Fibroblast of skin of back (primary cell): ENCODE measurements at regions not wholly inside any gene's neighbourhood (a gene's known extent, or its start where the extent isn't known, plus 50 kb on each side); places are given as distances from the start of the nearest gene placed in this dataset.
A peak's percentile ranks its signal among the peaks of the same experiment; 100 is the strongest.
"Not testable (repeated sequence)": the region's sequence is repeated elsewhere in the genome, so short reads cannot be mapped to it uniquely, and the experiment has no call there.

ENCODE experiments used
- DNase-seq: peaks from one replicate; pipeline ENCODE4 v3.0.0-alpha.2; 2013

DNA sequence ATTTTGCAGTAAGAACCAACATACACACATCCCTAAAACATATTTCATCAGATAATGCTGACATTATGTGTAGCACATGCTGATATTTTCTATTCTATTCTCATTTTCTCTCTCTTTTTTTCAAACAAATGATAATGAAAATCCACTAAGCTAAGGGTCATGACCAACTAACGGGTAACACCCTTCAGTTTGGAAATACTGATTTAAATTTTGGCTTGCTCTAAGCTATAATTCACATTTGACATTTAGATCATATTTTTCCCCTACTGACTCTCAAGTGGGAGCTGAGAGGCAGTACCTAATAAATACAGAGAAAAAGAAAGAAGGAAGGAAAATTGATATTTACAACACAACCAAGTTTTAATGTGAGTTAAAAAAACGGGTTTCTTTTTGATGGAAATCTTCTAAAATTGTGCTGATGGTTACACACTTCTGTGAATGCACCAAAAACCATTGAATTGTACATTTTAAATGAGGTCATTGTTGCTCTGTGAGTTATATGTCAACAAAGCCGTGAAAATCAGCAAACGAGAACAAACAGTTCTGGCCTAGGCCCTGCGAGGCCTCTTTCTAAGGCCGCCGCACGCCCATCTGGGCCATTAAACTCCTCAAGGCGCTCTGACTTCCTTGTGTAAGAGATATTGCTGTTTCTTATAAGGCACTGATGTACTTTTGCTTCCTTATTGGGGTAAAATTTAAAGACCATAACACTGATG lies 124.2 kb downstream of the GALR1 start:
- no peak for DNase-seq

DNA sequence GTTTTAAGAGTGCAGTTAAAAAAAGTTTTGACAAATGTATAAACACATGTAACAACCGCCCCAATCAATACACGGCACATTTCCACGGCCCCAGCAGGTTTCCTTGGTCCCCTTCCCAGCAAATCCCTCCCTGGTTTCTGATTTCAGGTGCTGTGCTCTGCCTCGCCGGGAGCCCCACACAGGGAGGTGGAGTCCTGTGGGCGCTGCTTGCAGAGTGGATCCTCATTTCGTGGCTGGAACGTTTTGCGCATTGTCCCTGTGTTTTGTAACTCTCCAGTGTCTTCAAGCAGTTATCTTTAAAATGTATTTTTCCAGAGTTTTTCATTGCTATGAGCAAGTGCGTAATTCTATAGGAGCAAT lies 124.8 kb downstream of the GALR1 start:
- DNase-seq, result no peak

DNA sequence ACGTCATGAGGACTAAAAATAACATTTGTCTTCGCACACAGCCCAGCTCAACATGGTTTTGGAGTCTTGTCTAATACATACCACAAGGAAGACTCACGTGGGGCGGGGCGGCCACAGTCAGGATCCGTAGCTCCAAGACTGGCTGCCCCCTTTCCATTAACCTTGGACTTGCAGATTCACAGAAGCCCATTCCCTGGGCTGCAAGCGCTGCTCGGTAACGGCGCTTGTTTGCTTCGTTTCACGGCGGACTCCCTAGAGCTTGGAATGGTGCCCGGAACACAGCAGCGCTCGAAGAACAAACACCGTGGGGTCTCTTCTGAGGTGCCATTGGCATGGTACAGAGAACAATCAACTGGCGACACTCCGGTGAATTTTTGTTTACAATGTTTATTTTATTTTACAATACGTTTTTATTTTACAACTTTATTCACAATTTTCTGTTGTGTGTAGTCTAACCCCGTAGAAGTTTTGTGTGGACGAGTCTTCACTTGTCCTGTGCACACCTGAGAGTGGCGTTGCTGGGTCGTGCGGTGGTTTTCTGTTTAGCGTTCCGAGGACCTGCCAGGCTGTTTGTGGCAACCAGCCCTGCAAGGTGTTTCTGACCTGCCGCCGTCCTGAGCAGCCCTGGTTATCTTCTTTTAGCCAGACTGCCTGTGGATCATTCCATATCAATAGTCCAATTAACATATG lies 126.5 kb downstream of the GALR1 start:
- peak; percentile 26 for DNase-seq

DNA sequence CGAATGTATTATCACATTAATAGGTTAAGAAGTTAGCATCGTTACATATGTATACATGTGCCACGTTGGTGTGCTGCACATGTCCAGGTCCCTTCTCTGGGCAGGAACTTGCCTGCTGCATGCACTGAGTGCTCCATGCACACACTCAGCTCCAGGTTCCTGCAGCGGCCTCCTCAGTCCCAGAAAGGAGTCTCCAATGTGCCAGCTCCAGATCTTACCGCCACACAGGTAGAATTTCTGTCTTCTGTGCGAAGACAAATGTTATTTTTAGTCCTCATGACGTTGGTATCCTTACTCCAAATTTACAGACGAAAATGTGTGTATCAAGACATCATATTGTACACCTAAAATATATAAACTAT lies 127.1 kb downstream of the GALR1 start:
- no peak for DNase-seq

DNA sequence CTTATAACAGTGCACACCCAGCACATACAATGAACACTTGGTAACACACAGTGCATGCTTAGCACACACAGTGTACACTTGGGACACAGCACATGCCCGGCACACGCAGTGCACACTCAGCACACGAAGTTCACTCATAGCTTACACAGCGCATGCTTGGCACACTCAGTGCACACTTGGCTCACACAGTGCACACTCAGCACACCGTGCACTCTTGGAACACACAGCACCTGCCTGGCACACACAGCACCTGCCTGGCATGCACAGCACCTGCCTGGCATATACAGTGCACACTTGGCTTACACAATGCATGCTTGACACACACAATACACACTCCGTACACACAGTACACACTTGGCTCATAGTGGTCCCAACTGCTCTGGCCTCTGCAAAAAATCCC lies 128.2 kb downstream of the GALR1 start:
- no peak for DNase-seq

DNA sequence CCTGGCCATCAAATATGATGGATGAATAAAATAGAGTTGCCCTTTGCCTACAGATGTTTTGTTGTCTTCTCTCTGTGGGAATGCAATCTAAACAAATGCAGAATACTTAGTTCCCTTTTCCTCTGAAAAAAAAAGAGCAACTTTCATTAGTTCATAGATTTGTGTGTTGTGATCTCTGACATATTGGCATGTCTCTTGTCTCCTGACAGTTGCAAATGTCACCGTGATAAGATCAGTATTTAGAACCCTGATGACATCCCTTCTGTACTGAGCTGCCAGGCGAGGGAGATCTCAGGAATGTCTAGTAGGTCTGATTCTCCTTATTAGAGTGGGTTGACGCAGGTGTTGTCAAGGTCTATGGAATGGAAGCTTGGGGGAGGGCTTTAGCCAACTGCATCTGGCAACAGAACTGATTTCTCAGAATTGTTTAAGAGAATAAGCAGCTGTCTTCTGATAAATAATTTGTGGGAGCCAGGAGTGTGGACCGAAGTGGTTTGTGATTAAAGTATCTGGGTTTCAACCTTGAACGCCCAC lies 130.4 kb downstream of the GALR1 start:
- no peak for DNase-seq

DNA sequence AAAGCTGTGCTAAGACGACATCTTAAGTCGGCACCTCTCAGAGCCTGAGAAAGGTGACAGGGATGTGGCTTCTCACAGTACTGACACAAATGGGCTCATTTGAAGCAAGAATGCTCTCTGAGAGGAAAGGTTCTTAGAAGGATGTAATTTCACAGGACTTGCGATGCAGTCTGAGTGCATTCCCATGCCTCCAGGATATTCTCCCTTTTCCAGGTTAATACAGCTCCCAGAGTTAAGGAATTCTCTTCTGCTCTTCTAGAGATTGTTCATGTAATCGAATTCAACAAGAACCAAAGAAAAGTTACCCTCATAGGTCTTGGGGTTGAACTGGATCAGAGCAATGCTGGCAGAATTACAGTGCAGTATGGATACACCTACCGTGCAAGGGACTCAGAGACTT lies 131.0 kb downstream of the GALR1 start:
- DNase-seq, result no peak

DNA sequence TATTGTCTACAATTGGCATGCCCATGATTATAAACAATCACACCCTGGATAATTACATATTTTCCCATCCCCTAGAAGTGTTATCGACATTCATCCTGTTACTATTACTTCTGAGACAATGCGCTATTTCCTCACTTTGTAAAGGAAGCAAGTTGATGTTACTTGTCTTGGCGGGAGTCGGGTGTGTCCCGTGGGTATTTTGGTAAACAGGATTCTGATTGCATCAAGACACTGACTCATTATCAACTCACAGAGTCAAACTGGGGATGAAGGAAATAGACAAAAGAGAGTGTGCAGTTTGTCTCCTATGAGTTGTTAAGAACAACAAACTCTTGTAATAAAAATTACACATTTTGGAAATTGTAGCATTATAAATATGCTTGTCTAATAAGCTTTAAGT lies 142.7 kb downstream of the GALR1 start:
- no peak for DNase-seq

DNA sequence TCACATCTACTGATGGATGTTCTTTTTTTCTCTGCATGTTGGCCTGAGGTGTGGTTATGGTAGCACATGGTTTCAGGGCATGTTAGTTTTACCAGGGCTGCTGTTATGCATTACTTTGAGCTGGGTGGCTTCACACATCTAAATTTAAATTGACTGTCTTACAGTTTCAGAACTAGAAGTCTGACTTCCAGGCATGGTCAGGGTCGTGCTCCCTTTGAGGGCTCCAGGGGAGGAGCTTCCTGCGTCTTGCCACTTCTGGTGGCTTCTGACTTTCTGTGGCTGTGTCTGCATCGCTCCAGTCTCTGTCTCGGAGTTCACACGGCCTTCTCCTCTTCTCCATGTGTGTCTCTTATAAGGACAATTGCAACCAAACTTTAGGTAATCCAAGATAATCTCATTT lies 143.9 kb downstream of the GALR1 start:
- no peak for DNase-seq

DNA sequence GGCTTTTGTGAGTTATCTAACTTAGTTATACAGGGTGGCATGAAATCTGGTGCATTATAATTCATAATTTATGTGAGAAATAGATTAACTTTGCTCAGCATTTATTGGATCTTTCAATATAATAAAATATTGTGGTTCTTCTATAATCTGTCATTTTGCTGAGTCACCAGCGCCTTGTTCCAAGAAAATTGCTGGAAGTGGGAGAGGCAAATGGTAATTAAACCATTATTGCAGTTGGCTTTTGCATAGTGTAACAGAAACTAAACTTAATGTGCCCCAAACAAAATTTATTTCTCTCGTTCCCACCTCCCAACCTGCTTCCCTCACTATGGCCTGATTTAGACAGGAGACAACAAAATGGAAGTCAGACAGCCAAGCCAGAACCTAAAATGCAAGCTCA lies 146.3 kb downstream of the GALR1 start:
- DNase-seq, result no peak

DNA sequence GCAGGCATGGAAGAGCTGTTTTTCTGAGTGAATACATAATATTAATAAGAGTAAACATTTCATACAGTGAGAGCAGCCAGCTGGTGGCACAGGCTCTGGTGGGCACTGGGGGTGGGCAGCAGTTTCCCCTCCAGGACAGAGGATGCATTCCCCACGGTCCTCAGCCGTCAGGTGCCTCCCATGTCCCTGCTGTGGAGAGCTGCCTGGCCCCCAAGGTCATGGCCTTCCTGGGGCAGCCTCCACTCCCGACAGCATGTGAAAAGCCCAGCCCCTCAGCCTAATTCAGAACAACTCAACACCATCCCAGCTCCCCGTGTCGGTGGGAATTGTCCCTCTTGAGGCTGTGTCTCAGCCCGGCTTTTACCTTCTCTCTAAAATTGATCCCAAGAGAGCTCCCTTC lies 147.4 kb downstream of the GALR1 start:
- no peak for DNase-seq

DNA sequence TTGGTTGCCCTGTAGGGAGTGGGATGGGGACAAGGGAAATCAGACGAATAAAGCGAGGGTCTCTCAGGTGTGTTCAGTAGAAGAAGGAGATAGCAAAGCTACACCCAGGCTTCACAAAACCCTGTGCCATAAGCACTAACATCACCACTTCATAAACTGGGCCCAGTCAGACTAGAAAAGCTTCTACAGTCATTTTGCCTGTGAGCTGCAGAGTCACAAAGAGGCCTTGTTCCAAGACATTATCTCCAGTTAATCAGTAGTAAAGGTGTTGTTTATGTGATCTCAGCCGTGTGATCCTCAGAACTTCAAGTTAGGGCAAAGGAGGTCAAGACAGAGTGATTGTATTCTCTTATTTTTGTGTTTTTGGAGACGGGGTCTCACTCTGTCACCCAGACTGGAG lies 148.0 kb downstream of the GALR1 start:
- DNase-seq, result no peak

DNA sequence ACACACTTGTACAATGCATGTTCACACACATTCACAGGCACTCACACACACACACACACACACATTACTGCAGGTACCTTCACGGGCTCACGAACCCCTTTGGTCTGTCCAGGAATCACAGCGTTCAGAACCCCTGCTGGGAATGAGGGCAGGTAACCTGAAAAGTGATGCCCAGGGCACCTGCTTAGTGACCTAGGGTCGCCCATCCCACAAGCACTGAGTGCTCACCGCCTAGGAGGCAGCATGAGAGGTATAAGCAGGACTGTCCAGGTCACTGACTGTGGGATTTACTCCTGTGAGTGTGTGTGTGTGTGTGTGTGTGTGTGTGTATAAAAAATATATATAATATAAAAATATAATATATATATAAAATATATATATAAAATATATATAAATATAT lies 150.9 kb downstream of the GALR1 start:
- no peak for DNase-seq

DNA sequence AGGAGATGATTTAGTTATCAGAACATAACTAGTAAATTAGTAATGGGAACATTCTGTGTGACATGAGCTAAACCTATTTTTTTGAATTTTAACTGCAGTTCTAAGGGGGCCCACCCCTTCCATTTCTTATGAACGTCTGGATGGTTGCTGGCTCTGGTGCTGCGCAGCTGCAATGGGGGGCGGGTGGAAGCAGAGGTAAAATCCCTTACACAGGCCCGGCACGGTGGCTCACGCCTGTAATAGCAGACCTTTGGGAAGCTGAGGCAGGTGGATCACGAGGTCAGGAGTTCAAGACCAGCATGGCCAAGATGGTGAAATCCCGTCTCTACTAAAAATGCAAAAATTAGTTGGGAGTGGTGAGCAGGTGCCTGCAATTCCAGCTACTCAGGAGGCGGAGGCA lies 151.5 kb downstream of the GALR1 start:
- no peak for DNase-seq

DNA sequence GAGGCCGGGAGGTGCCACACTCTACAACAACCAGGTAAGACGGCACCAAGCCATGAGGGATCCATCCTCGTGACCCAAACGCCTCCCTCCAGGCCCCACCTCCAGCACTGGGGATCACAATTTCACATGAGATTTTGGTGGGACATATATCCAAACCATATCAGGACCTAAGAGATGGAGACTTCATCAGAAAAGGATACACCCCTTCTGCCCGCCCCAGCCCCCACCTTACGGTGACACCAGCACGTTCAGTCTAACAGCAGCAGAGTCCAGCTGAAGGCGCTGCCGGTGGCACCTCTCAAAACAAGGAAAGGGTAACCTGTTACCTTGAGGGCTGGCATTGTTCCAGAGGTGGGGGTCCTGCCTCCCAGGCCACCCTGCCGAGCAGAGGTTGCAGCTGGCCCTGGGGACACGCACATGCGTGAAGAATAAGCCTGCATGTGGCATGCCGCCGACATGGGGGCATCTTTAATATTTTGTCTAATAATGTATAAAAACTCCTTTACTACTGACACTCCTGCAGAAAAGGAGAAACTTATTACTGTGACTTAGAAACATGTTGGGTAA lies 154.4 kb downstream of the GALR1 start:
- no peak for DNase-seq

DNA sequence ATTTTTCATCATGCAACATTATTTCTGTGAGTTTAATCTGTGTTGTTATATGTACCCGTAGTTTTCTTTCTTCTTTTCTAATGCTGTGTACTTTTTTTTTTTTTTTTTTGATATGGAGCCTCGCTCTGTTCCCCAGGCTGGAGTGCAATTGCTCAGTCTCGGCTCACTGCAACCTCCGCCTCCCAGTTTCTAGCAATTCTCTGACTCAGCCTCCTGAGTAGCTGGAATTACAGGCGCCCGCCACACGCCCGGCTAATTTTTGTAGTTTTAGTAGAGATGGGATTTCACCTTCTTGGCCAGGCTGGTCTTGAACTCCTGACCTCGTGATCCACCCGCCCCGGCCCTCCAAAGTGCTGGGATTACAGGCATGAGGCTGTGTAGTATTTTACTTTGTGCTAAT lies 155.4 kb downstream of the GALR1 start:
- DNase-seq, result no peak

DNA sequence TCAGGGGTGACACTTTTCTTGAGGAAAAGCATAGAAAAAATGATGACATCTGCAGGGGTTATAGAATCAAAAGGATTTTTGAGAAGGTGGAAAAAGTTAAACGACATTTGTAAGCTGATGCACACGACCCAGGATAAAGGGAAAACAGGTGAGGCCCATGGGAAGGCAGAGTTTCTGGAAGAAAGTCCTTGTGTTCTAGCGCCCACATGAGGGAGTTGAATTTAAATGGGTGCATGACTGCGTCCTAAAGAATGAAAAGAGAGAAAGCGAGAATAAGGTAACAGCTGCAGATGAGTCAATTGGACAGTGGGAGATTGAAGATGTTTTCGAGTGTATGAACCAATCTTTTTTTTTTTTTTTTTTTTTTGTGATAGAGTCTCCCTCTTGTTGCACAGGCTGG lies 158.1 kb downstream of the GALR1 start:
- DNase-seq, result no peak

DNA sequence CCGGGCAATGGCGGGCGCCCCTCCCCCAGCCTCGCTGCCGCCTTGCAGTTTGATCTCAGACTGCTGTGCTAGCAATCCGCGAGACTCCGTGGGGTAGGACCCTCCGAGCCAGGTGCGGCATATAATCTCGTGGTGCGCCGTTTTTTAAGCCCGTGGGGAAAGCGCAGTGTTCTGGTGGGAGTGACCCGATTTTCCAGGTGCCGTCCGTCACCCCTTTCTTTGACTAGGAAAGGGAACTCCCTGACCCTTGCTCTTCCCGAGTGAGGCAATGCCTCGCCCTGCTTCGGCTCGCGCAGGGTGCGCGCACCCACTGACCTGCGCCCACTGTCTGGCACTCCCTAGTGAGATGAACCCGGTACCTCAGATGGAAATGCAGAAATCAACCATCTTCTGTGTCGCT lies 171.9 kb downstream of the GALR1 start:
- DNase-seq, result not testable (repeated sequence)

DNA sequence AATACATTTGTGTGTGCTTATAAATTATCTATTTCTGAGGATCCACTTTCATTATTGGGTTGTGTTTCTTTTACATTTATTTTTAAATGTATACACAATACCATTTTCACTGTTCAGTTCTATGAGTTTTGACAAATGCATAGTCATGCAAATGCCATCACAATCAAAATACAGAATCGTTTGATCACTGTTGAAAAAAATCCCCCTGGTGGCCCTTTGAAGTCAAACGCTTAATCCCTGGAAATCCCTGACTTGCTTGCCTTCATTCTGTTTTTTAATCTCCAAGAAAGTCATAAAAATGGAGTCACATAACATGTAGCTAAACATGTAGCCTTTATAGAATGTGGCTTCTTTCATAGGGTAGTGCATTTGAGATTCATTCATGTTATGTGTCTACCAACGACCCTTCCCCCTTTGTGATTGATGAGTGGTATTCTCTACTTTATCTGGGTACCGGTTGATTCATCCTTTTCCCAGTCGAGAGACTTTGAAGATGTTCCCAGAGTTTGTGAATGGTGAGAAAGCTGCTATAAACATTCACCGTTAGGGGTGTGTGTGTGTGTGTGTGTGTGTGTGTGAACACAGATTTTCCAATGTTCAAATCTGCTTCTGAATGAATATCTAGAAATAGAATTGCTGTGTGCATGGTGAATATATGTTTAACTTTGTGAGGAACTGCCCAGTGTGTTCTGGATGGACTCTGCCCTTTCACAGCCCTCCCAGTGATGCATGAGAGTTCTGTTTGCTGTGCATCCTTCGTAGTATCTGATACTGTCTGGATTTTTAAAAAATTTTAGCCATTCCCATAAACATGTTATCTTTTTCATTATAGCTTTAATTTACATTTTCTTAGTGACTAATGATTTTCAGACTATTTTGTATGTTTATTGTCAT lies 173.6 kb downstream of the GALR1 start:
- DNase-seq, result no peak

DNA sequence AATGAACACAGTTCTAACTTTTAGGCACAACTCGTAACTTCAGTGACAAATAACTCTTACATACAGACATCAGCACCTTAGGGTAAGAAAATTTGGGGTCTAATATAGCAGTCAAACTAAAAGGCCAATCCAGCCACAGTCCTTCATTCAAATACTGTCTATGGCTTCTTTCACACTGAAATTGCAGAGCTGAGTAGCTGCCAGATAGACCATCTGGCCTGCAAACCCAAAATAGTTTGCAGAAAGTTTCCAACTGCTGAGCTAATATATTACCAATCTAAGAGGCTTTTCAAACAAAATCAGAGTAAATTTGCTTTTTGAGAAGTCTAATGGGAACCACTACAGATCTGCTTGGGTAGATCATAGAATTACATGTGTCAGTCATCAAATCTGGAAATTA lies 183.4 kb downstream of the GALR1 start:
- no peak for DNase-seq

DNA sequence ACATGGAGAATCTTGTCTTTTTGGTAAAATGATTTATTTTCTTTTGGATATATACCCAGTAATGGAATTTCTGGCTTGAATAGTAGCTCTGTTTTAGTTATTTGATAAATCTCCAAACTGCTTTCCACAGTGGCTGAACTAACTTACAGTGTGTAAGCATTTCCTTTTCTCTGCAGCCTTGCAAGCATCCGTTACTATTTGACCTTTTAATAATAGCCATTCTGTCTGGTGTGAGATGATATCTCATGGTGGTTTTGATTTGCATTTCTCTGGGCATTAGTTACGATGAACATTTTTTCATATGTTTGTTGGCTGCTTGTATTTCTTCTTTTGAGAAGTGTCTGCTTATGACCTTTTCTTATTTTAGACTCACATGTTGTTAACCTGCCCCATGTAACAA lies 190.2 kb downstream of the GALR1 start:
- no peak for DNase-seq

DNA sequence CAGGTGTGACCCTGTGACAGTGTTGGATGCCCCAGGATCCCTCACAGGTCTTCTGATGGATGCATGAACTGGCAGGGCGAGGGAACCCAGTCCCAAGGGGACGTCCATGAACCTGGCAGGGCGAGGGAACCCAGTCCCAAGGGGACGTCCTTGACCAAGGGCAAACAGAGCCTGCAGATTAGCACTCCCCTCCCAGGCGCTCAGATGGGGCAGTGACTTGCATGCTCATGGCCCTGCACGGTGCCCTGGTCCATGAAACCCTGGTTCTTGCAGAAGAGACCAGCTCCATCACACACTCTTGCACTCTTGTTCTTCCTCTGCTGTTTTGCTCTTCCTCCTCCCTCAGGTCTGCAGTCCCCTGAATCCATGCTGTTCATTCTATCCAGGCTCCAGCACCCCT lies 192.7 kb downstream of the GALR1 start:
- DNase-seq, result no peak

DNA sequence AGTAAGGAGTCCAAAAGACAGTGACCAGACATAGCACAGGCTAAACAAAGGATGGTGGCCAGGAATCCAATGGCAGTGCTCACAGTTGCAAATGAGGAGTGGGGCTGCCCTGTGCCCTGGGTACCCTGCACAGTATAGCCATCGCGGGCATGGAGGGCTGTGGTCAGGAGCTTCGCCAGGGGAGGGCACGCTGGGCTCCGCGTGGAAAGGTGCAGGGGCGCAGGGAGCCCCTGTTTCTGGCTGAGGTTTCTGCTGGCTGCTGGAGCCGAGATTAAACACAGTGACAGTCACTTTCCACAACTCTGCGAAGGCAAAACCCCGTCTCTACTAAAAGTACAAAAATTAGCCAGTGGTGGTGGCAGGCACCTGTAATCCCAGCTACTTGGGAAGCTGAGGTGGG lies 194.7 kb downstream of the GALR1 start:
- DNase-seq, result no peak
